ENCODE measurements at regions not wholly inside any gene's neighbourhood (a gene's known extent, or its start where the extent isn't known, plus 50 kb on each side); places are given as distances from the start of the nearest gene placed in this dataset.
"Not testable (repeated sequence)": the region's sequence is repeated elsewhere in the genome, so short reads cannot be mapped to it uniquely, and the experiment has no call there.

DNA sequence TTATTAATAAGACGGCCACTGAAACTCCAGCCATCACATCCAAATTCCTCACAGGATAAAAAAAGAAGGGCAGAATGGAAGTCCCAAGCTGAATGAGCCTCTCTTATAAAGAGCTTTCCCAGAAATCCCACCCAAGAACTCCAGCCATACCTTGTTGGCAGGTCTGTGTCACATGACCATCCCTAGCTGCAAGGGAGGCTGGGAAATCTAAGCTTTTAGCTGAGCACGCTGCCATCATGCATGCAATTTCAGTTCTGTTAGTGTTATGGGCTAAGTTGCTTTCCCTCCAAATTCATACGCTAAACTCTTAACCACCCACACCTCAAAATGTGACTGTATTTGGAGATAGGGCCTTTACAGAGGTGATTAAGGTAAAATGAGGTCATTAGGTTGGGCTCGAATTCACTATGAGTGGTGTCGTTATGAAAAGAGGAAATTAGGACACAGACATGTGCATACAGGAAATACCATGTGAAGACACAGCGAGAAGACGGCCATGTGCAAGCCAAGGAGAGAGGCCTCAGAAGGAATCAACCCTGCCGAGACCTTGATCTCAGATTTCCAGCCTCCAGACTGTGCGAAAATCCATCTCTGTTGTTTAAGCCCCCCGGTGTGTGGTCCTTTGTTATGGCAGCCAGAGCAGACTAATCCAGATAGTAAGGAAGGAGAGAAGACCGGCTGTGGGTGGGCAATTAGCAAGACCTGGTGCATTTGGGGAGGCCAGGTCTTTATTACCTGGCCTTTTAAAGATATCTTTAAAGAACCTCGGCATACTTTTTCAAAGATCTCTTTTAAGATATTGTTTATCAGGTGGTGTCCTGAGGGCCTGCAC lies 317.6 kb downstream of the BCOR start:
- no peak for DNase-seq

DNA sequence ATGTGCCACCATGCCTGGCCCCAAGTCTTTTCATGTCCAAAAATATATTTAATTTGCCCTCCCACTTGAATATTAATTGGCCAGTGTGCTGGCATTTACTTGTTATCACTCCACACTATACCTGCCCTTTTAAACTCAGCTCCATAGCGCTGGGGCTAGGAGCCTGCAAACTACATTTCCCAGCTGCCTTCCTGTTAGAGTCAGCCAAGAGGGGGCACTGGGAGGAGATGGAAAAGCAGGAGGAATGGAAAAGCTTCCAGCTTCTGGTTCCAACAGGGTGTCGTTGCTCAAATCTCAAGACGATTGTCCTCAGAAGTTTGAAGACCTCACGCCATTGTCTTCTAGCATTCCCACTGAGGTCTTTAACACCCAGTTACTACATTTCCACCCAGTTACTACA lies 315.5 kb downstream of the BCOR start:
- DNase-seq = no peak

DNA sequence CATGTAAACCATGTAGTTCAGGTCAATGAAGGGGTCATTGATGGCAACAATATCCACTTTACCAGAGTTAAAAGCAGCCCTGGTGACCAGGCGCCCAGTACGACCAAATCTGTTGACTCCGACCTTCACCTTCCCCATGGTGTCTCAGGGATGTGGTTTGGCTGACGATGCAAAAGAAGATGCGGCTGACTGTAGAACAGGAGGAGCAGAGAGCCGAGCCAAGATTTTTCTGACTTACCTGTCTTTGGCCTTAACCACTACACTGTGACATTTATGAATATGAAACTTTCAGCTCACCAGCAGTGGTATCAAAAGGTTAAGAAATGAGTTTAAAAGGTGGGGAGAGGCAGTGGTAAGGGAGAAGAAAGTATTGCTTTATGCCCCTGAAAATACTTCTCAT lies 309.8 kb downstream of the BCOR start:
- no peak for DNase-seq

DNA sequence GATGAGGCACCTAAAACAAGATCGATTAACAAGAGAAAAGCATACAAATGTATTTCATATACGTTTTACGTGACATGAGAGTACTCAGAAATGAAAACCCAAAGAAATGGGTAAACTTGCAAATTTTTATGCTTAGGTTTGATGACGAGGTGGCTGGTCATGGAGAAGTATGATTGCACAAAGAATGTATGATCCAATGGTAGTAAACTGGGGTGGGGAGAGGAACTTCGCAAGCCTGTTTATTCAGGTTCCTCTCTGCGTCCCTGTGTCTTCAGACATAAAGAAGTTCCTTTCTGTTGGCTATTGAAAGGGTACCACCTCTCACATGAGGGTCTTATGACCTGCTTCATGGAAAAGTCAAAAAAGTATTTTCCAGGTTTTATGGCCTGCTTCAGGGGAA lies 309.2 kb downstream of the BCOR start:
- DNase-seq = no peak

DNA sequence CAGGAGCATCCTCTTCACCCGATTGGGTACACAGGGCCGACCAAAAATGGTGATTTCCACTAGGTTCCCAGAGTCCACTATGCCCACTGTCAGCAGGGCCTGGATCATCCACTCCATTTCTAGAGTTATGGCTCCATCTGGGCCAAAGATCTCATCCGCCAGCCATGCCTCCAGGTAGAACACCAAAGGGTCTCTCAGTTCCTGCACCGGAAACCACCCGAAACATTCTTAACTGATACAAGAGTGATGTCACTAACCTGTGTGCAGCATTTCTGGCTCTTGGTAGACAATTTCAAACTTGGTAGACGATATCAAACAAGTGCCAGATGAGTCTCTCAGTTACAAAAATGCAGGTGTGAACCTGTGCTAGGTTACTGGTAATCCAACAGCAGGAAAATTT lies 306.1 kb downstream of the BCOR start:
- no peak for DNase-seq

DNA sequence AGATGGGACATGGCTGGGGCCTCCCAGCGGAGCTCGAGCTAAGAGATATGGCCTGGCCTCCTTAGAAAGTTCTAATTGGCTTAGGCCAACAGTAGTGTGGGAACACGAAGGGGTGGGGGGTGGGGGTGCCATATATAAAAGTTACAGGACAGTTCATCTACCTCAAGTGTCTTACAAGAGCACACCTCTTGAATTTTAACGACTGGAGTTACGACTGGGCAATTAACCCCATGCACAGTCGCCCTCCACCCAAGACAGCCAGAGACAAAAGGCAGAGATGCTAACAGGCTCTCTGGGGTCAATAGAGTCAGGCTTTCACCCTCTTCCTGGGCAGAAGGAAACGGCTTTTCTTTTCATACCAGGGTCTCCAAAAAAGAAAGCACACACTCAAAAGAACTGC lies 302.2 kb downstream of the BCOR start:
- DNase-seq = no peak

DNA sequence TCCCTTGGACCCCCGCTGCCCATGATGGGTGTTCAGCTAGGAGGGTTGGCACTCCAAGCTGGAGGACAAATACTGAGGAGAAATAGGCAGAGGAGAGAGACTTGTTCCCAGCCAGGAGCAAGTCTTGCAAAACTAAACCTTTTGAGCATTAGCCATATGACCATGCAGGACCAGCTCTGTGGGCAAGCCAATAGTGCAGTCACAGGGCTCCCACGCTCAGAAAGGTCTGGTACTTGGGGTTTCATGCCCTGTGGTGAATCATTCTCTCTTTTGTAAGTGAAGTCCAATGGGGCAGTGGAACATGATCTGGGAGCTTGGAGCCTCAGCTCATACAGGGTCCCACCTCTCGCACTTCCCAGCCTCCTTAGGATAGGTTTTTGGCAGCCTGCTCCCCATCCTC lies 300.9 kb downstream of the BCOR start:
- DNase-seq = no peak

DNA sequence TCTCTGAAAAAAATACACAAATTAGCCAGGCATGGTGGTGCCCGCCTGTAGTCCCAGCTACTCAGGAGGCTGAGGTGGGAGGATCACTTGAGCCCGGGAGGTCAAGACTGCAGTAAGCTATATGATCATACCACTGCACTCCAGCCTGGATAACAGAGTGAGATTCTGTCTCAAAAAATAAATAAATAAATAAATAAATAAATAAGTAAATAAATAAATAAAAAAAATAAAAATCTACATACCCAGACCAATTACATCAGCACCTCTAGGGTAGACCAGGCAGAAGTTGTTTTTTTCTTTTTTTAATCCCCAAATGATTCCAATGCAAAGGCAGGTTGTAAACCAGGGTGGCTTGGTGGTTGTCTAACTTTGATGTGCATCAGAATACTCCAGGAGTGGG lies 299.3 kb downstream of the BCOR start:
- not testable (repeated sequence) for DNase-seq

DNA sequence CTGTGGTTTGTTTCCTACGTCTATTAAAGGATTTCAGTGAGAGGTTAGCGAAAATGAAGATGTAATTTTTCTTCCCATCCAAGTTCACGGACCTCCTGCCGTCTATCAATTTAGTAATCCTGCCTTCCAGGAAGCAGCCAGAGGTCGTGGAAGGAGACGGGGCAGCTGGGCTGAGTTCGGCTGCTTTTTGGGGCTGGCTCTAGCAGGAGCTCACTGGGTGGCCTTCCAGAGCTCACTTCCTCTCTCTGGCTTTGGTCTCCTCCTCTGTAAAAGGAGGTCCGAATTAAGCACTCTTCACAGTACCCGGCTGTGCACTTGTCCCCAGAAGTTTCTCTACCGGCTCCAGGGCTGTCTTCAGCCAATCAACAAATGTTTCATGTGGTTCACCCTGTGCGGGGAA lies 295.4 kb downstream of the BCOR start:
- no peak for DNase-seq

DNA sequence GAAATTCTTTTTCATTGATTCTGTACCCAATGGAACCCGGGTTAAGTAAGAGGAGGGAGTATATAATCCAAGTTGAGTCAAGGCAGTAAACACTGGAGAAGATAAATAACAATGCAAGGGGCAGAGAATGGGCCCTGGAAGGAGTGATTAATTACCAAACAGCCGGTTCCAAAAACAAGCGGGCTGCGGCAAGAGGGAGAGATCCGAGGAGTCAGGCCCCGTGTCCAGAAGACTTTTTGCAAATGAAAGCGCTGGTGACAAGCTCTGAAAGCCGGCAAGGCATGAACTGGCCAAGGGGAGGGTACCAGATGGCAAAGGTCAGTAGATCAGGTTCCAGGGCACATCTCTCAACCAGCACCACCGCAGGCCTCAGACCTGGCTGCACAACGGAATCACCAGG lies 294.9 kb downstream of the BCOR start:
- DNase-seq = no peak

DNA sequence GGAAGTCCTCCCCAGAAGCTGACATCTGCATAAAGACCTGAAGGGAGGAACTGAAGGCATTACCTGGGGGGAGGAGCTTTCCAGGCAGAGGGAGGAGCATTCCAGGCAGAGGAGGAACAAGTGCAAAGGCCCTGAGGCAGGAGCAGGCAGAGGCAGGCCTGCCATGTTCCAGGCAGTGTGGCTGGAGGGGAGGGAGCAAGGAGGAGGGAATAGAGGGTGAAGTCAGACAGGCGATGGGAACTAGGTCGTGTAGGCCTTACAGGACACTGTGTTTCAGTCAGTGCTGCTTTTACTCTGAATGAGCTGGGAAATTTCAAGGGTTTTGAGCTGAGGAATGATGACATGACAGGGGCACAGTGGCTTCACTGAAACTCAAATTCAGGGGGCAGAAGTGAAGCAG lies 292.7 kb downstream of the BCOR start:
- no peak for DNase-seq

DNA sequence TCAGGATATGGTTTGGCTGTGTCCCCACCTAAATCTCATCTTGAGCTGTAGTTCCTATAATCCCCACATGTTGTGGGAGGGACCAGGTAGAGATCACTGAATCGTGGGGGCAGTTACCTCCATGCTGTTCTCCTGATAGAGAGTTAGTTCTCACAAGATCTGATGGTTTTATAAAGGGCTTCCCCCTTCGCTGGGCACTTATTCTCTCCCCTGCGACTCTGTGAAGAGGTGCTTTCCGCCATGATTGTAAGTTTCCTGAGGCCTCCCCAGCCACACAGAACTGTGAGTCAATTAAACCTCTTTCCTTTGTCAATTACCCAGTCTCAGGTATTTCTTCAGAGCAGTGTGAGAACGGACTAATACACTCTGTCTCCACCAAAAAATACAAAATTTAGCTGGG lies 291.9 kb downstream of the BCOR start:
- no peak for DNase-seq

DNA sequence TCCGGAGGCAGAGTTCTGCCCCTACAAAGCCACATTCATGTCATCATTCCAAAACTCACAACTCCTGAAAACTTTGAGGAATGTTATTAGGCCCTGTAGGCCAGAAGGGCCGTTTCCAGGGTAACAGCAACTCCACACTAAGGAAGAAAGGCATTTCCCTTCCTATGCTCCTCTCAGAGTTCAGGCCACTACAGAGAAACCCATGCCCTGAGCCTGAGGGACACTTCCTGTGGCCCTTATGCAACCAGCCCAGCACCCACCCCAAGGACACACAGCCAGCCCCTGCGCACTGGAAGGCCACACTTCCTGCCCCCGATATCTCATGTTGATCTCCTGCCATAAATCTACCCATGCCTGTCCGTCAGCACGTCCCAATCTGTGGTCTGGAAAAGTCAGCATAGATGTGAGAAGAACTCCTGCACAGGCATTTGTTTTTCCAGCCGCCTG lies 289.3 kb downstream of the BCOR start:
- no peak for DNase-seq

DNA sequence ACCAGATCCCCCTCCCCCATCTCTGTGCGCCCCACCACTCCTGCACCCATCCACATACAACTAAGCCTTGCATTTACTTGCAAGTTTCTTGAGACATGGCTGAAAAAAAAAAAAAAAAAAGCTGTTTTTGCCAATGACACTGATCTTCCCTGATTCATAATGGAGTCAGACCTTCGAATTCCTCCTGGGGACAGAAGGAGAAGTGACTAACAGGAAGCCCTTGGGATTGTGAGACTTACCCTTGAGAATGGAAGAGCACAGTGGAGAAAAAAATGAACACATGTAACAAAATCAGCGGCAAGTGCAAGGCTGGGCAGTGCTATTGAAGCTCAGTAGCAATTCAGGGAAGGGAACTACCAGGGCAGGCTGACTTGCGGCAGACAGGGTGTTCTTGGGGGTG lies 288.4 kb downstream of the BCOR start:
- no peak for DNase-seq

DNA sequence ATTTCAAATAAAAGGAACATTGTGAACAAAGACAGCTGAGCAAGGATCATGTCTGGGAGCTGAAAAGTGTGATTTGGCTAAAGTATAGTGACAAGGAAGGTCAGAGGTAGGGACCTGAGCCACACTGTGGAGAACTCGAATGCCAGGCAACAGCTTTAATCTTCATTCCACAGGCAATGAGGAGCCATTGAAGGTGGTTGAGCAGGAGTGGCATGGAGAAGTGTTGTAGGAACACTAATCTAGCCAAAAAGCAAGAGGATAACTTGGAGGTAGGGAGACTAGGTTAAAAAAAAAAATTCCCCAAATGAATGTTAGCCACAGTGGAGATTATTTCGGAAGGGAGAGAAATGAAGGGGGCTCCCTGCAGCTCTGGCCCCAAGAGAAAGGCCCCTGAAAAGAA lies 286.9 kb downstream of the BCOR start:
- DNase-seq = no peak

DNA sequence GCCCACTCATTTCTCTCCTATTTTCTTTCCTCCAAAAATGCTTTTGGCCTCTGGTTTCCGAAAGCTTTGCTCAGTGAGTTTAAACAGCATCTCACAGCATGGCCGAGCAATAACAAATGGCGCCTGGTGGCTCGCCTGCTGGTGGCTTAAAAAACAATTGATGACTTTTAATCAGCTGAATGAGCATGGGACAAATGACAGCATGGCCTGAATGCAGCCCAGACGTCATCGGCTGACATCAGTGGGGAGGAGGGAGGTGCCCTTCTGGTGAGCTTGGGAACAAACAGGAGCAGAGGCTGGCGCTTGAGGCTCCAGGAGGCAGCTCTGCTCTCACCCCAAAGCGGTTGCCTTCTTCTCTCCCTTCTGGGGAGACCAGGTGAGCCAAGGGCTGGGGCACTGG lies 286.4 kb downstream of the BCOR start:
- DNase-seq = no peak

DNA sequence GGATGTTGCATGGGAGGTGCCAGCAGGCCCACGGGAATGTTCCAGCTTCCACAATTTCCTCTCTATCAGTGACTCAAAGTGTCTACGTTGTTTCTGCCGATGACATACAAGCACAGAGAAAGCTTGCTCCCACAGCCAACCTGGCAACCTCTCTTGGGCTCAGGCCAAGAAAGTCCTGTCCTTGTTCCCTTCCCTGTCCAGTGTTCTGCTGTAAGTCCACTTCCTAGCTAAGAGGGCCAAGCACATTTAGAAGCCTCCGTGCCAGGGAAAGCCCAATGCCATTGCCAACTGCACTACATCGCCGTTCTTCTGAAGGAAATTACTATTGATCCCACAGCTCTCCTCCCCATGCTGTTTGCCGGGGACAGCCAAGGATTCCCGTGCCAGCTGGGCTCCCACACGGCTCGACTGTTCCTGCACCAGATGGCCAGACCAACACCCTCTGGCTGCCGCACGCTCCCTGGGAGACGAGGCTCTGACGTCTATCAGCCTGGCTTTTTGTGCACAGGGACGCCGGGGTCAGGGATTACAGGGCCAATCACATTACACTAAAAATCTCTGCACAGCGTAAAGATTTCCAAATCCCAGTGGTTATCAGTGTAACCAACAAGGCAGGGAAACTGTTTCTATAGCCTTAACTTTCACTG lies 284.0 kb downstream of the BCOR start:
- peak; percentile 92 for DNase-seq

DNA sequence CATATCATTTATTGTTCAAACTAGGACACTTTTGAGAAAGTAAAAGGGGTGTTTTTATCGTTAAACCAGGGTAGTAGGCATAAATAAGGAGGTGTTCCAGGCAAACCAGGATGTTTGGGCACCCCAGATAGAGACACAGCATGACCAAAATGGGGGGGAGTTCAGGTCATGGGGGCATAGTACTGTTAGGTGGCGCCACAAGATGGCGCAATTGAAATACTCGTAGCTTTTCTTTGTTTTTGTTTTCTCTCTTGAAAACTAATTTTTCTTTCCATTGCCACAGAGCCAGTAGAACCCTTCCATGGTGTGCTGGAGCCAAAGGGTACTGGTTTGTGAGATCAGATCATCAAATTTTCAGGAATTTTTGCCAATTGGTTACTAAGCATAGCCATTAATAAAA lies 283.4 kb downstream of the BCOR start:
- peak; percentile 54 for DNase-seq

DNA sequence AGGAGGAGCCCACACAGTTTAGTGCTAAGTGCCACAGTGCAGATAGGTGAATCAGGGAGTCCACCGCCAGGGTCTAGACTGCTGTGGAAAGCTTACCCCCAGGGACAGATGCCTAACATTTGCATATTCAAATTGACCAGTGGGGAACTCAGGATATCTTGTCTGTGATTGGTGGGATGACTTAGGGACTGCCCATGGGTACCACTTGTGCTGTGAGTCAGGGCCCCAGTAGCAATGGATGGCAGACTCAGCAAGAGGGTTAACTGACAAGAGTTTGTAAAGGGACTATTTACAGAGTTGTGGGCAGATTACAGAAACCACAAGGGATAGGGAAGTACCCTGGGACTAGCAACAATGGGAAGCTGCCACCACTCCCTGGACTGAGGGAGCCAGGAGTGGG lies 282.1 kb downstream of the BCOR start:
- DNase-seq = no peak

DNA sequence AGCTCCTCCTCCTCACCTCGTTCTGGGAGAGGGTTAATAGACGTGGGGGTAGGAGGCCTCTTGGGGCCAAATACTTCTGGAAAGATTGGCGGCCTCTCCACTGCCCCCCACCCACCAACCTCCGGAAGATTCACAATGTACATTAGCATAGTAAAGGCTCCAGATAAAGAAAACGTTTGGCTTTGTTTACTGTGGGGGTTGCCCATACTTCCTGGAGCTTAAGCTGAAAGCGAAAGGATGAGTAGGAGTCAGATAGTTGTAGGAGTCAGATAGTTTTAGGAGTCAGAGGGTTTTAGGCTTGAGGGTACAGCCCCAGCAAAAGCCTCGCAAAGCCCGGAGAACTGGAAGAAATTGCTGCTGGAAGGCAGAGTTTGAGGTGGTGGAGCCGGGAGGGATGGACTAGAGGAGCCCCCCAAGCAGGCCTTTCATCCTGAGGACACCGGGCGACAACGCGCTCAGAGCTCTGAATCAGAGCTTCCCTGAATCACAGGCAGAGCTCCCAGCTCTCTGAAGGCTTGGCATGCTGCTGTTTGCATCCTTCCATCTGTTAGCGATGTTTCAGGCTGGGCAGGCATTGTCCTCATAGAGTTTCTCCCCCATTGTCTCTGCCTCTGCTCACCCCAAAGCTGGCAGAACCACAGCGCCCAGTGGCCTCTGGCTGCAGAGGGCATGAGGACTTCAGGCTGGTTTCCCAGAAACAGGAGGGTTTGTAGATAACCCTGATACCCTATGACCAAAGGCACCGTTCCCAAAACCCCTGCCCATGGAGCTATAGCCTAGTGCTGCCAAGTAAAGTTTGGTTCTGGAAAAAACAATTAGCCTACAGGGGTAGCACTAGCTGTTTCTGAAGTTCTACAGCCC lies 280.7 kb downstream of the BCOR start:
- DNase-seq = peak; percentile 56

DNA sequence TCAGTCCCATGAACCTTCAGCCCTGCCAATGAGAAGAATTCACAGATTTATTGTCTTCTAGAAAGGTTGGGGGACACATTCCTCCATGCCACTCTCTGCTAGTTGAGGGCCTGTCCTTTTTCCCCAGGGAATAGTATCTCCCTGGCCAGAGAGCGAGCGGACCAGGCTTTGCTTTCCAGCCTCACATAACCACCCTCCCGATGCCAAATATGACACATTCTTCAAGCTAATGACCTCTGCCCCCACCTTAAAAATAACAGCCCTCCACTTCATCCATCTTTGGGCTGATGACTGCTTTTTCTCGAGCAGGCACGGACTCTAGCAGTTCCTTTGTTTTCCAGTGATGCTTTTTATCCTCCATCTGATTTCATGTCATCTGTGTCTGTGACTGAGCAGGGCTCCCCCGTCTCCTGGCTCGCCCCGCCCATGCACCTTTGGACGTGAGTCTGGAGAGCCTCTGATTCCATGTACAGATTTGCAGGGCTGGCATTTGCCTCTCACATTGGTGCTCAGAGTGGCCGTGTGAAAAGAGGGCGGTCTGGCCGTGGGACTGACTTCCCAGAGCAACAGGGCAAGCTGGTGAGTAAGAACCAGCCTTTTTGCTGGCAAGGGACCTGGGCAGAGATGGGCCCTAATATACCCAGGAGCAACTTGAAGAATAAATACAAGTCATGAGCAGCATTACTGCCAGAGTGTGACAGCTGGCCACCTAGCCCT lies 279.8 kb downstream of the BCOR start:
- DNase-seq = no peak

DNA sequence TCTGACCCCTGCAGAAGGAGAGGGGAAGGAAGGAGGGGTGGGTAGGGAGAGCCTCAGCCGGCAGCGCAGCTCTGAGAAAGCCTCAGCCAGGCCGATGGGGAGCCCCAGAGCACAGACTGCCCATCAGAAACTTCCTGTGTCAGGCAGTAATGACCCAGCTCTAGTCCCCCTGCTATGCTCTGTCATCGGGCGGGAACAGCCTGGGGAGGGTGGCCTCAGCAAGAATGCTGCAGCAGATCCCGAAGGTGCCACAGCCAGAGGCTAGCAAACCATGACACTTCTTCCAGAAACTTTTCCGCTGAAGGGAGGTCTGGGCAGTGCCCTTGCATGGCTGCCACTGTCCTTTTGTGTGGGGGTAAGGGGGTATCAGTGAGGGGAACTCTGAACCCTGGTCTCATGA lies 279.0 kb downstream of the BCOR start:
- DNase-seq = no peak
